ENCODE measurements at regions not wholly inside any gene's neighbourhood (a gene's known extent, or its start where the extent isn't known, plus 50 kb on each side); places are given as distances from the start of the nearest gene placed in this dataset.

GRCh38 chr10:130936851-130937250, 374.7 kb downstream of the TCERG1L start:
- Mint-ChIP-seq H3K27ac (no peak overlapping the region), H3K4me1 (peaks cover 34% of the 10 kb centered on the region in 2 experiments), H3K9me3 (peaks cover 0 to 3% of the 10 kb centered on the region in 2 experiments; a peak in 2 of 5 replicates), H3K4me3 (no peak overlapping the region), H3K36me3 (ENCODE audit: insufficient read depth in 1 of 3, low read depth in 3 of 3) (peaks cover 0 to 2% (median 0%) of the 10 kb centered on the region in 3 experiments; a peak in 2 of 7 replicates), H3K27me3 (ENCODE audit: low read depth) (peaks cover 9% of the 10 kb centered on the region)
- Histone ChIP-seq H3K27me3 (ENCODE audit: insufficient read depth, low read length) (no peaks in the 10 kb centered on the region), H3K18ac (ENCODE audit: insufficient read length, low read depth, low read length) (no peak overlapping the region), H3K9me3 (ENCODE audit: control insufficient read depth, low read depth, low read length) (no peaks in the 10 kb centered on the region), H4K20me1 (ENCODE audit: control insufficient read depth, insufficient read depth, insufficient read length) (no peaks in the 10 kb centered on the region), H3K23me2 (ENCODE audit: insufficient read length, low read depth, low read length, poor library complexity, severe bottlenecking) (no peaks in the 10 kb centered on the region), H3K79me1 (ENCODE audit: insufficient read depth, low read depth, low read length, poor library complexity, severe bottlenecking) (no peaks in the 10 kb centered on the region), H2BK20ac (ENCODE audit: low read depth, low read length, poor library complexity, severe bottlenecking) (no peak overlapping the region), H4K91ac (ENCODE audit: insufficient read length, low read depth, low read length) (no peak overlapping the region), H3K4me2 (ENCODE audit: insufficient read depth, insufficient read length, low read length) (no peak overlapping the region), H2BK12ac (ENCODE audit: insufficient read length, low read depth, low read length) (no peak overlapping the region), H4K8ac (replicated peaks; ENCODE audit: insufficient read length, low read depth, low read length) (no peak overlapping the region), H3K27ac (ENCODE audit: insufficient read length, low read depth, low read length) (no peak overlapping the region), H3K79me2 (ENCODE audit: insufficient read depth, low read length) (no peaks in the 10 kb centered on the region), H3K56ac (ENCODE audit: insufficient read length, low read depth, low read length) (no peak overlapping the region), H2AFZ (ENCODE audit: low read length) (no peak overlapping the region), H3T11ph (ENCODE audit: low read length) (no peak overlapping the region), H2BK120ac (ENCODE audit: low read depth, low read length, poor library complexity, severe bottlenecking) (no peak overlapping the region), H4K5ac (ENCODE audit: insufficient read length, low read depth, low read length) (no peak overlapping the region), H3K9ac (ENCODE audit: extremely low read depth, insufficient read length, low read length) (no peak overlapping the region), H2BK5ac (ENCODE audit: insufficient read length, low read length) (no peak overlapping the region), H3K4ac (ENCODE audit: low read depth, low read length) (no peak overlapping the region), H3K14ac (ENCODE audit: insufficient read depth, low read length) (no peak overlapping the region), H3K23ac (ENCODE audit: insufficient read length, low read depth, low read length) (no peak overlapping the region), H2AK5ac (ENCODE audit: insufficient read length, low read length) (no peak overlapping the region), H2BK15ac (ENCODE audit: low read depth, low read length) (no peak overlapping the region), H3K4me1 (ENCODE audit: insufficient read depth, low read length) (peaks cover 17% of the 10 kb centered on the region; the same call in 1 of the 2 replicates)
- no CpG with 5 or more reads among the region's 5 CpGs for WGBS (ENCODE audit: extremely low coverage, insufficient read length, low lambda C conversion rate)
- DNase-seq, result no peak
- no peak for TF ChIP-seq CTCF (conservative IDR thresholded peaks at IDR 0.05)

All from H9 (cell line).